ENCODE measurements at regions not wholly inside any gene's neighbourhood (a gene's known extent, or its start where the extent isn't known, plus 50 kb on each side); places are given as distances from the start of the nearest gene placed in this dataset.
A peak's percentile ranks its signal among the peaks of the same experiment; 100 is the strongest.
"Not testable (repeated sequence)": the region's sequence is repeated elsewhere in the genome, so short reads cannot be mapped to it uniquely, and the experiment has no call there.

- DNase-seq; intact Hi-C loops (cut with DNase I): not testable (repeated sequence)
Observed at GRCh38 chr12:48409938-48410337, 59.2 kb upstream of the ZNF641 start.

- intact Hi-C loops (cut with DNase I), result no loop called here
- DNase-seq, result peak in 2 of 10 donors; percentile 22 to 54
Observed at GRCh38 chr12:48413388-48413787, 59.0 kb upstream of the ANP32D start.

- intact Hi-C loops (cut with DNase I), result no loop called here
- peak in 2 of 10 donors; percentile 19 to 21 for DNase-seq
Observed at GRCh38 chr12:48414021-48414420, 58.3 kb upstream of the ANP32D start.

GRCh38 chr12:48419116-48419935 lies 53.0 kb upstream of the ANP32D start:
- no peak for DNase-seq
- intact Hi-C loops (cut with DNase I), result no loop called here

- intact Hi-C loops (cut with DNase I), result no loop called here
- DNase-seq, result no peak
Observed at GRCh38 chr12:48420039-48420775, 52.2 kb upstream of the ANP32D start.

GRCh38 chr12:48422060-48422459 lies 50.3 kb upstream of the ANP32D start:
- intact Hi-C loops (cut with DNase I), result no loop called here
- DNase-seq, result no peak

All from posterior cingulate gyrus (tissue), 11 donors.